HG03066 (cell line): ENCODE measurements at regions not wholly inside any gene's neighbourhood (a gene's known extent, or its start where the extent isn't known, plus 50 kb on each side); places are given as distances from the start of the nearest gene placed in this dataset.
"Not testable (repeated sequence)": the region's sequence is repeated elsewhere in the genome, so short reads cannot be mapped to it uniquely, and the experiment has no call there.

Experiments used
- ATAC-seq: cut with Tn5 transposase; IDR thresholded peaks from one replicate; pipeline ENCODE4 v1.9.1; 2021; ENCODE audit warnings: low read depth; ENCODE audit not compliant: unreplicated experiment

GRCh38 chr14:49946320-49947141, 53.6 kb downstream of the ARF6 start:
- no peak for ATAC-seq

- ATAC-seq: no peak
Measured at GRCh38 chr14:49947506-49947905, 54.6 kb downstream of the ARF6 start.

- ATAC-seq: no peak
Measured at GRCh38 chr14:49950275-49951228, 57.7 kb downstream of the ARF6 start.

- no peak for ATAC-seq
Measured at GRCh38 chr14:49951229-49951607, 58.3 kb downstream of the ARF6 start.

- no peak for ATAC-seq
Measured at GRCh38 chr14:49951691-49952345, 58.9 kb downstream of the ARF6 start.

- ATAC-seq: no peak
Measured at GRCh38 chr14:49953196-49953595, 60.3 kb downstream of the ARF6 start.

- no peak for ATAC-seq
Measured at GRCh38 chr14:49954171-49954631, 61.3 kb downstream of the ARF6 start.

- no peak for ATAC-seq
Measured at GRCh38 chr14:49955024-49955423, 62.1 kb downstream of the ARF6 start.

GRCh38 chr14:49957089-49957852, 64.4 kb downstream of the ARF6 start:
- ATAC-seq: no peak

GRCh38 chr14:49959822-49960408, 67.0 kb downstream of the ARF6 start:
- peak; percentile 60 for ATAC-seq

- no peak for ATAC-seq
Measured at GRCh38 chr14:49960453-49960852, 67.6 kb downstream of the ARF6 start.

- ATAC-seq: no peak
Measured at GRCh38 chr14:49961270-49962222, 68.7 kb downstream of the ARF6 start.

- peak; percentile 36 for ATAC-seq
Measured at GRCh38 chr14:49962621-49963020, 69.7 kb downstream of the ARF6 start.

GRCh38 chr14:49965068-49965651, 72.3 kb downstream of the ARF6 start:
- ATAC-seq: not testable (repeated sequence)

GRCh38 chr14:49966304-49966809, 73.5 kb downstream of the ARF6 start:
- no peak for ATAC-seq

- ATAC-seq: no peak
Measured at GRCh38 chr14:49966971-49967630, 74.2 kb downstream of the ARF6 start.

- ATAC-seq: no peak
Measured at GRCh38 chr14:49969961-49970360, 77.1 kb downstream of the ARF6 start.
